IPS DF 4.7 (cell line): ENCODE measurements at regions not wholly inside any gene's neighbourhood (a gene's known extent, or its start where the extent isn't known, plus 50 kb on each side); places are given as distances from the start of the nearest gene placed in this dataset.

ENCODE experiments used
- DNase-seq: peaks from one replicate; pipeline ENCODE4 v3.0.0-alpha.2; 2013; ENCODE audit warnings: low spot score; ENCODE audit errors: extremely low read depth

DNA sequence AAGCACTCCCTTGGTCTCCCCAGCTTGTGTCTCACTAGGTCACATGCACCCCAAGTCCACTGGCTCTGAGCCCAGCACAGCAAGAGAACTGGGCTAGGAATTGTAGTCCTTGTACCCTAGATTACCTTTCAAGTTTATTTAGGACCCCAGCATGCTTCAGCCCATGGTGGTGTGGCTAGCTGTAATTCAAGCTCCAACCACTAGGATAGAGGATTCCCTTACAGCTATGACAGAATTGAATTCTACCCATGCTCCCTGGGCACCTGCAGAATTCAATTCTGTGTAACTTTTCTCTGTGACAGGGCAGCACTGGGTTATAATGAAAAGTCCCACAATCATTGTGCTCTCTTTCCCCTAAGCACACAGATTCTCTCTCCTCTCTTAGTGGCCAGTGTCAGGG, 253.8 kb upstream of the DMD start:
- no peak for DNase-seq

DNA sequence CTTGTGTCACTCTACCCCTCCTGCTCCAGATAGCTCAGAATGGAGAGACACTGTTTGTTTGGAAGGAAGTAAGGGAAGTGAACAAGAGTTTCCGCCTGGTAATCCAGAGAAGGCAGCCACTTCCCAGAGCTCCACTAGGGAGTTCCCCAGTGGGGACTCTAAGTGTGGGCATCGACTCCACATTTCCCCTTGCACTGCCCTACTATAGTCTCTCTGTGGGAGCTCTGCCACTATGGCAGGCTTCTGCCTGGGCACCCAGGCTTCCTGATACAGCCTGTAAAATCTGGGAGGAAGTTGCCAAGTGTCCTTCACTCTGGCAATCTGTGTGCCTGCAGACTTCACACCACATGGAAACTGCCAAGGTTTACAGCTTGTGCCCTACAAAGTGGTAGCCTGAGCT, 245.8 kb upstream of the DMD start:
- no peak for DNase-seq

DNA sequence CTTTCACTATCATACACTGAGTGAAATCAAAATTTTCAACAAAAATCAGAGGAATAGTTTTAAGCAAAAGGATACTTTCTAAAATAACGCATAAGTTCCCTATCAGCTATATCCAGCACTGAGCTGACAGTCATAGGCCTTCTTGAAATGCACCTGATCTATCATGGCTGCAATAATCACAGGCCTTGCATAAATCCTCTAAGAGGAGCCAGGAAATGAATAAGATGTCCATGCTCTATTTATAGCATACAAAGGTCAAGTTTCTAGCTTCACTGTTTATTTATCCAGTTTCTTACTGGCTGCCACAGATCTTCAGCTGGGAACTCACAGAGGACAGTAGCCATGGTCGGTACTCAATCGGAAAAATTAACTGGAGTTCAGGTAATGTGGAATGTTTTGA, 235.9 kb upstream of the DMD start:
- DNase-seq = no peak

DNA sequence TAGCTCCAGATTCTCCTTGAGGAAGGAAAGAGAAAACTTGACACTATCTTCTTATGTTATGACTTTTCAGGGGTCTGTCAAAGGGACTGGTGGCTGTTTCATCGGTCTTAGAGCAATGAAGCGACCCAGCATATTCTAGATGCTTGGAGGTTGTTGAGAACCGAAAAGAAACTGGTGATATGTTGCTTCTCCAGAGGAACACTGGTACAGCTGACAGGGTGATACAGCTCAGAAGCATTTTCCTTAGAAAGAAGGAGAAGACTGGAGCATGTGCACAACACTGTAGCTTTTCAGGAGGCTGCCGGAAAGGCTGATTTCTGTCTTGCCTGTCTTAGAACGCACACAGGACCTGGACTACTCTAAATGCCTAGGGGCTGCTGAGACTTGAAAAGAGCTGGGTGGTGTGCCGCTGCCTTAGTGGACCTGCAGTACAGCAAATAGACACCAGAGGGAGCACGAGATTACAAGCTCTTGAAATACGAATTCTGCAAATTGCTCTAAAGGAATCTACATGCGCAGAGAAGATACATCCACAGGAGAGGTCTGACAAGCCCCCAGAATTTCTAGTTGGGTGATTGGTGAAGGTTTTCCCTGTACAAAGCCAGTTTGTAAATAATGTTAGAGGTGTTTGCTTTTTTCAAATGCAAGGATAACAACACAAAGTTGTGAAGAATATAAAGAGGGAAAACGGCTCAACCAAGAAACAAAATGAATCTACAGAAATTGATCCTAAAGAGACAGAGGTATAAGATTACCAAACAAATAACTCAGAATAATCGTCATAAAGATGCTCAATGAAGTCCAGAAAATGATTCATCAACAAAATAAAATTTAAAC, 223.1 kb upstream of the DMD start:
- peak; percentile 25 for DNase-seq

DNA sequence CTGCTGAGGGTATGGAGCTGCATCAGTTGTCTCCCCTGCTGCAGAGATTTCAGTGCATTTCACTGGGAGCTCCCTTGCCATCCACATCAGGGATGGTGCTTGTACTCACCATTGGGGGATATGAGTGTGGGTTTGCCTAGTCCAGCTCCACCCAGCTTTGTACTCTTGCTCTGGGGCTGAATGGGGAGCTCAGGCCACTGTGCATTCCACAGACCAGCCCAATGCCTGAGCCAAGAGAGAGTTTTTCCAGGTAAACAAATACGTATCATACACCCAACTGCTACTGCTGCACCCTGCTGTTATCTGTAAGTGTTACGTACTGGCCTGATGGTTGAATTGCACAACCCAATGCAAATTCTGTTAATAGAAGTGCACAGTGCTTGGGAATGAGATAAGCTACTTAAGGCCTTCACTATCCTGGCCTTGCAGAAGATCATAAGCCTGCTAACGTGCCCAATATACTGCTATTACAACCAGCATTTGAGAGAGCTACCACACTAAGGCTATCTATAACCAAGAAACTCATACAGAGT, 205.0 kb upstream of the DMD start:
- no peak for DNase-seq

DNA sequence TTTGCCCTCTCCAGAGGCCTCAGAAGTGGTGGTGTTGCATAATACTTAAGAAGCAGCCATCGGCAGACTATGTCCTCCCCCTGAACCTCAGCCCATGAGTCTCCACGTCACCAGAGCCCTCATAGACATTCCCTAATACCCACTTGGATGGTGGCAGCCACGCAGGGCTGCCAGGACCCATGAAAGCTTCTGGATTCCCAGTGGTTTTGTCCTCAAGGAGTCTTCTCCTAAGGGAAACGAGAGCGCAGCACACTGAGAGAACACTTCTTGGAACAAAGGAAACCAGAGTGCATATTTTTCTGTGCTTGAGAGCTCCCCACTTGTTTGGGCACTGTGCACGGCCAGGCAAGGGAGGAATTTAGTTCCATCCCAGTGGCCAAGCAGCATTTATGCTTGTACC, 204.1 kb upstream of the DMD start:
- DNase-seq = no peak

DNA sequence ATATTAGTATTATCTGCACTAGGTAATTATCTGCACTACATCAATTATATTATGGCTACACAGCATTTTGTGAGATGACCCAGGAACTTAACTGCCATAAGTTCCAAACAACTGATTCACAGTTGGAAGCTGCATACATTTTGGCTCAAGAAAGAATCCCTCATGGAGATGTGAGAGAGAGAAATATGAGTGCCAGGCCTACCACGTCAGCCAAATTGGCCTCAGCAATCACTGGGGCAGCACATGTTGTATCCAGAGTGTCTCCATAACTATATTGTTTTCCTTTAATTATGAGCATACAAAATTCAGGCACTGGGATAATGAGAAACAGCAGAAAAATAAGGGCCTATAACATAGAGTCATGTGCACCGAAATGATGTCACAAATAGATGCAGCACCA, 174.2 kb upstream of the DMD start:
- DNase-seq = no peak

DNA sequence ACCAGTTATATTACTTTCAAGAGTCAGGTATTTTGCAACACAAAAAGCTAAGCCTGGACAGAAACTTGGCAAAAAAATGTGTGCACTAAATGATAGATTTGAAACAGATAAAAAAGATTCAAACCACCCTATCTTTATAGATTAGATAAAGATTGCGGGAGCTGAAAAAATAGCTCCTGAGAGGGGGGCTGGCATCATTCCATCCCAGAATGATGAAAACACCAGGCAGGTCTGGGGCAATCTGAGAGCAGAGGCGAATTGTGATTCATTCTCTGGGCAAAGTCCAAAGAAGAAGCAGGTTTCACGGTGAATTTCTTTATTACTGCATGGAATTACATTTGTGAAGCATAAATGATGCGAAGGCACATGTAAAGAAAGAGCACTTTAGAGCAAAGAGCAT, 168.5 kb upstream of the DMD start:
- no peak for DNase-seq

DNA sequence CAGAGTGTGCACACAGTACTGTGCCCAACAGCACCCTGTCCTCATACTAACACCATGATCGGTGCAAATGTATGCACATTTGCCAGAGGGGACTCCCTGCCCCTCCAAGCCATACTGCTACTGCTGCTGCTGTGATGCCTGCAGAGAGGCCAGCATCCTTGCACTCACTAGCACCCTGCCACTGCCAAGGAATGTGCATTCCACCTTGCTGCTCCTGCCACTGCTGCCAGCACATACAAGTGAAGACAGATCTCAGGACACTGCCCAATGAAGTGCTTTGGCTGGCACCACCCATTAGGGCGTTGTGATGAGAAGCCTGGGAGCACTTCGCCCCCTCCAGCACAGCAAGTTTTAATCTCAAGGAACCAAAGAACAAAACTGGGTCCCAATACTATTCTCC, 146.3 kb upstream of the DMD start:
- DNase-seq = no peak

DNA sequence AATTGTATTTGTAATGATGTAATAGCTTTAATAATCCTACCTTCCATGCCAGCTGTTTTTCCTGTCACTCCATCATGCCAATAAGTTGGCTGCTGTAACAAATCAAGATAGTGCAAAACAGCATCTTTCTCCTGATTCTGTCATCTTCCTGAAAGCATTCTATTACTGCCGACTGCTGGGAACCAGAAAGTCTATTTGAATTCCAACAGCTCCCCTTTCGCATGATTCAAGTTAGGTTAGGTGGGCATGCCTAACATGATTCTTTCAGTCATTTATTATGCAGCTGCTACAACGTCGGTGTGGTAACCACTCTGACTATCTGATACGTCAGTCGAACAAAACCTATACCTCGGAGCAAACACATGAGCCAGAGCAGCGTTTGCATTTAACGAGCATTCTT, 127.9 kb upstream of the DMD start:
- DNase-seq = no peak

DNA sequence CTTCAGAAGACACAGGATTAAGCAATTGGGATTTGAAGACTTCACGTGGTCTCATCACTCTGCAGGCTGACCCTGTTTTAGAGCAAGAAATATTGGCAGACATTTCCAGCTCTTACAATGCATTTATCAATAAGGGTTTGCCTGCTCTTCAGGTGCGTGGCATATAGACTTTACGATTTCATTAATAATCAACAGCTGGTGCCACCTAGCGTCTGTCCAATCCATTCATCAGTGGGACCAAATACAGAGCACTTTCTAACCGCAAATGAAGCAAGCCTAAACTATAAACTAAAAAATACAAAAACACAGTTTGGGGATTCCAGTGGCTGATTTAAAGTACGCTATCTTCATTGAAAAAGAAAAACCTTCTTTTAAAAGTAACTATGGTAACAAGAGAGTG, 125.4 kb upstream of the DMD start:
- DNase-seq = no peak

DNA sequence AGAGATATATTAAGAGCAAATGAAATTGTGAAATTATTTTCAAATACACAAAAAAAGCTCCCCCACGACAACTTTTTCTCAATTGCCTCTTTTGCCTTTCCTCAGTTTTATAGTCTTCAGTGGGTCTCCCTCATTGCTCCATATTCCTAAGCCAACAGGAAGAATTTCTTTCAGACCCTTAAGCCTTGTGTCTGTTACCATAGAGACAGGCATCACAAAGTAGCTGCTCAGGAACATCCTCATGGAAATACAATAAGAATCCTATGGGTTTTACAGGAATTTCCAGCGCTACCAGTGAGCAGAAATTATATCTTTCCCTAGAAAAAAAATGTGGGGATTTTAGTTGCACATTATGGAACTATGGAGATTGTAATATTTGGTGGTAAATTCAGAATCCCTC, 121.9 kb upstream of the DMD start:
- DNase-seq = no peak

DNA sequence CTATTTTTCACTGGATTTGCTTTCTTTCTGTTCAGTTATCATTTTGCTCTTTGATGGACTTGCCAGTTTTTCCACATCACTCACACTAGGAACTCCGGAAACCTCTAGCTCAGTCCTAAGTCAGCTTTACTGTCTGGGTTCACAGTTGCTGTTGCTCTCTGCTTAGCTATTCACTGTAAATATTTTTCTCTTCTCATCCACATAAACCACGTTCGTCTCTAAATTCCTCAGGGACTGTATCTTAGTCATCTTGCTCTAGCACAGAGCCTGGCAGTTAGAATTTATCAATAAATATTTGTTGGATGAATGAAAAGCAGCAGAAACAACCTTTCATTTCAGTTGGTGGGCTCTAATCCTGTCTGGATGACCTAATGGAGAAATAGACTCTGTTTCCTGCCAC, 119.4 kb upstream of the DMD start:
- DNase-seq = no peak

DNA sequence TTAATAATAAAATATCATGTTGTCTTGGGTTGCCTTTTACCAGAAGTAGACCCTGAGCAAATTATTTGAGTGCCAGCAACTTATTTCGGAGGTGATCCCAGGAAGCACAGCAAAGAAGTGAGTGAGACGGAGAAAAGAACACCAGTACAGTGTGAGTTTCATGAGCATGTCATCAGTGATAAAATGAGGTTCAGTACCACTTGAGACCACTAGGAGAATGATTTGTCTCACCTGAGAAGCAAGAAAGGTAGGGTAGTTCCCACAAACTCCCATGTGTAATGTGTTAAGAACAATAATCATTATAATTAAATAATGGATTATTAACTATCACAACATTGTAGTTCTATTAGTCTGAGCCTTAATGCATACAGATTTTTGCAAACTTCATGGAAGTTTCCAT, 112.8 kb upstream of the DMD start:
- DNase-seq = no peak

DNA sequence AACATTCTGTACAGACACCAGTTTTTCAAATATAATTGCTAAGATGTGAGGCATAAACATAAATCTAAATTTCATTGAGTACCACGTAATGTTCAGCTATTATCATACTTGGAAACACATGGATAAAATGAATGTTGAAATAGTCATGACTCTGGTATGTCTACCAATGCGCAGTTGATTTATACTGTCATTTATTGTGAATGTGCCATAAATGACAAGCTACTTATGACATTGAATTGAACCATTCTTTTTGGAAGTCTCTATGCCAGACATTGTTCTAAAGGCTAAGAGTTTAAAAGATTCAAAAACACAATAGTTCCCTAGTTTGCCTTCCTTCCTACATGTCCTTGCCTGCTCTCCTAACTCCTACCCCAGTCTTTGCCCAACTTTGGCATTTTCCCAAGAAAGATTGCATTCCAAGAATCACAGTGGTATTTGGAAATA, 96.6 kb upstream of the DMD start:
- no peak for DNase-seq

DNA sequence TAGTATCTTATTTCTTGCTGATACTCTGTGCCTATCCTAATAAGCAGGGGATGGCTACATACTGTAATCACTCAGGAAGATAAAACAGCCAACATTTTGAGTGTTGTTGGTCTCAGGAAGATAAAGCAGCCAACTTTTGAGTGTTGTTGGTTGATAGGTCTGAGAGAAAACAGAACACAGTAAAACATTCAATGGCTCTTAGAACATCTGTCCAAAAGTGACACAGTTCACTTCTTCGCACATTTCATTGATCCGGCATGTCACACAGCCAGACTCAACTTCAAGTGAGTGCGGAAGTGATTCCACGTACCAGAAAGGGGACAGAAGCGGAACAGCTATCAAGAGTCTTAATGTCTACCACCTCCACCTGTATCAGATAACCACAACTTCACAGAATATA, 87.3 kb upstream of the DMD start:
- no peak for DNase-seq

DNA sequence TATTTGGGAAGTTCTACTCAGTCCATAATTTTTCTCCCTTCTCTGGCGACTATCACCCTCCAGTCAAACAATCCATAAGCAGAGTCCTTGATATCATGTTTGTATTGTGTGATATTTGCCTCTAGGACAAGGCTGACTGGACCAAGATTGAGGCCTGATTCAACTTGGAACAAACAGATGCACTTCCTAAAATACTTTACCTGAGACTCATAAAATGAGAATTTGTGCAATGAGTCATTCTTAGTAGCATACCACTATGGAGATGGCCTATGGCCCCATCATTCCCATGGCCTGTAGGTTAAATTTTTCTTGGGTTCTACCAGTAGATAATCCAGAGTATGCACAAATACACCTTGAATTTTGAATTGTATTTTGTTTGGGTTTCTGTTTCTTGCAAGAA, 74.2 kb upstream of the DMD start:
- no peak for DNase-seq

DNA sequence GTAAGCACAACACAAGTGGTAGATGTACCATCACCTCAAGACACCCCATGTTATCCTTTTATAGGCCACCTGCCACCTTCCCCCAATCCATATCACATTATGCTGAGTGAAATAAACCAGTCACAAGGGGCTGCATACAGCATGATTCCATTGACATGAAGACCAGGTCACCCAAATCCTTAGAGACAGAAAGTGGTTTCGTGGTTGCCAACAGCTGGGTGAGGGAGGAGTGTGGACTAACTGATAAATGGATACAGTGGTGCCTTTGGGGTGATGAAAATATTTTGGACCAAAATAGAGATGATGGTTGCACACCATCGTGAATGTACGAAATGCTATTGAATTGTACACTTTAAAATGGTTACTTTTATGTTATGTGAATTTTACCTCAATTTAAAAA, 65.7 kb upstream of the DMD start:
- DNase-seq = no peak

DNA sequence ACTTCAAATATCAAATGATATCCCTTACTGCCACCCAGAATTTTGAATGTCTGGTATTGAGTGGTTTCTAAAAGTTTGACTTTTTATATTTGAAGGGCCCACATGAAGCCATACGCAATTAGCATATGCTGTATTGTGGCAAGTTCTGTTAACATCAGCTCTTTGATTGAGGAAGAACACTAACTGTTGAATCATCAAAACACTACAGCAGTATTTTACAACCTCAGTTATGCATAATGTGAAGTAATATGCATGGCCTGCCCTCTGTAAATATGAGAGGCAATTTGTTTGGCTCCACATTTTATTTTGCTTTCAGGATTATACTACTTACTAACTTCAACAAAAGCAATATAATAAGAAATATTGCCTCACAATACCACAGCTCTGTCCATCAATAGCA, 62.2 kb upstream of the DMD start:
- no peak for DNase-seq

DNA sequence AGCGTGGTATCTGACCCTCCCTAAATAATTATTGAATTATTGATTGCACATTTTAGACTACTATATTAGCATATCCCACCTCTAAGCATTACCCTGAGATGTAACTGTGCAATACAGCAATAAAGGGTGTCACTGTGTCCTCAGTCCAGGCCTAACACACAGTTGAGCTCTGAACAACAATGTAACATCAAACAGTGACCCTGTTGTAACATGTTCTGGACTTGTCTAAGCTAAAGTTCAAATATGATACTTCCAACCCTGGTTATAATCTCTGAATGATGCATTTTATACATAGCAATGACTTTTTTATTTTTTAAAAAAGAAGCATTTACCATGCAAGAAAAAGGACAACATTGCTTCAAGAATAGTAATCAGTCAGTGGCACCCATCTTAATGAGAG, 61.6 kb upstream of the DMD start:
- DNase-seq = no peak
